OCI-LY7 (cell line): ENCODE measurements at regions not wholly inside any gene's neighbourhood (a gene's known extent, or its start where the extent isn't known, plus 50 kb on each side); places are given as distances from the start of the nearest gene placed in this dataset.

Experiments
- BruUV-seq: library from RNA; stranded (reverse); fragments of 400-500 nt; replicated peaks from 2 replicates; lab custom pipeline; 2021; lab: Mats Ljungman, UMichigan
- CTCF ChIA-PET: fragments of 300-600 bp; sonication (Branson Sonifier 250); formaldehyde crosslinking; loops from one replicate; lab custom pipeline; 2022; ENCODE audit warnings: antibody characterized with exemption; ENCODE audit not compliant: unreplicated experiment; lab: Charles Lee
- POLR2A ChIA-PET: fragments of 300-600 bp; sonication (Branson Sonifier 250); formaldehyde crosslinking; loops from one replicate; lab custom pipeline; 2022; ENCODE audit warnings: antibody characterized with exemption; lab: Charles Lee
- DNase-seq: peaks from one replicate; pipeline ENCODE4 v3.0.0-alpha.2; 2015; ENCODE audit warnings: low spot score
- H2AFZ ChIP-seq: fragments of 200-600 bp; sonication (generic), shearing (Covaris generic); 2 replicates; pipeline ENCODE4 v1.6.1; 2014; ENCODE audit warnings: mild to moderate bottlenecking, antibody characterized with exemption, low read length, moderate library complexity
- H3K27ac ChIP-seq: fragments of 200-600 bp; sonication (generic); 2 replicates; pipeline ENCODE4 v1.5.1; 2014; ENCODE audit warnings: mixed run types, low read depth, mild to moderate bottlenecking, moderate library complexity, low read length, inconsistent platforms; ENCODE audit not compliant: poor library complexity, severe bottlenecking
- H3K36me3 ChIP-seq: fragments of 200-600 bp; sonication (generic); 2 replicates; pipeline ENCODE4 v1.6.1; 2014; ENCODE audit warnings: mild to moderate bottlenecking, antibody characterized with exemption, low read length, moderate library complexity, mixed read lengths; ENCODE audit not compliant: insufficient read depth
- H3K4me1 ChIP-seq: fragments of 200-600 bp; sonication (generic); 2 replicates; pipeline ENCODE4 v1.5.1; 2014; ENCODE audit warnings: mild to moderate bottlenecking, low read length; ENCODE audit not compliant: insufficient read depth, poor library complexity, severe bottlenecking
- H3K4me2 ChIP-seq: fragments of 200-600 bp; sonication (generic); 2 replicates; pipeline ENCODE4 v1.6.1; 2014; ENCODE audit warnings: mild to moderate bottlenecking, low read length
- H3K4me3 ChIP-seq: fragments of 200-600 bp; sonication (generic); 2 replicates; pipeline ENCODE4 v1.5.1; 2014; ENCODE audit warnings: mild to moderate bottlenecking, low read depth, low read length; ENCODE audit not compliant: poor library complexity, severe bottlenecking
- H3K79me2 ChIP-seq: fragments of 200-600 bp; sonication (generic); 2 replicates; pipeline ENCODE4 v1.6.1; 2016; ENCODE audit warnings: low read depth, mild to moderate bottlenecking, low read length, moderate library complexity, mixed read lengths; ENCODE audit not compliant: insufficient read depth
- H3K9me2 ChIP-seq: fragments of 200-600 bp; sonication (generic); 2 replicates; pipeline ENCODE4 v1.6.1; 2016; ENCODE audit warnings: mild to moderate bottlenecking, low read length, mixed read lengths; ENCODE audit not compliant: insufficient read depth
- H3K9me3 ChIP-seq: fragments of 200-600 bp; sonication (generic); 2 replicates; pipeline ENCODE4 v1.6.1; 2014; ENCODE audit warnings: mild to moderate bottlenecking, mixed run types, low read length, mixed read lengths
- H4K20me1 ChIP-seq: fragments of 200-600 bp; sonication (generic); 2 replicates; pipeline ENCODE4 v1.6.1; 2014; ENCODE audit warnings: mild to moderate bottlenecking, antibody characterized with exemption, low read length, moderate library complexity, mixed read lengths; ENCODE audit not compliant: insufficient read depth
- EZH2phosphoT487 ChIP-seq: fragments of 200-600 bp; sonication (generic); IDR thresholded peaks from 2 replicates; pipeline ENCODE4 v1.6.1; 2018; ENCODE audit warnings: low read depth, borderline replicate concordance, mild to moderate bottlenecking, mixed run types, antibody characterized with exemption, low read length, moderate library complexity, mixed read lengths
- intact Hi-C: fragments of 100-400 bp; cut with micrococcal nuclease; formaldehyde crosslinking; loops from one replicate; pipeline ENCODE4 v1.10.0; 2022; ENCODE audit not compliant: unreplicated experiment
- TF ChIP-seq, protein P1 (sequence below): fragments of 200-600 bp; sonication (generic); conservative IDR thresholded peaks from 2 replicates; pipeline ENCODE4 v1.5.1; 2014; ENCODE audit warnings: mild to moderate bottlenecking, antibody characterized with exemption, low read length, moderate library complexity, mixed read lengths

DNA sequence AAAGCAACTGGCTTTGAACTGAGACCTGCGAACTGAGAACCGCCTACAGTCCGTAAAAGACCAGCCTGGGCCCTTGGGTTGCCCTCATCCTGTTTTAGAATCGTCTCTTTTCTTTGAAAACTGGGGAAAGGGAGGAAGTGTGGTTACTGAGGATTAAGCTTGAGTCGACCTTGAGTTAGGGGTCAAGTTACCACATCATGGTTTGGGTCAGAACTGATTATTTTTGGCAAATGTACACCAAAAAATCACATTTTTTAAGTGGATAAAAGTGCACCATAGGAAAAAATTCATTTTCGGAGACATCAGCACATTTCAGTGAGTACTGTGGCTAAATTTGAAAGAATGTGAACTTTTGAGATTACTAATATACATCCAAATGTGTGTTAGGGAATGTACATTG is 76.9 kb upstream of the KAZN start:
- intact Hi-C loops: no loop called here
- CTCF ChIA-PET: no interaction called here
- peaks cover 5% of the 10 kb centered on the region for H3K4me1 ChIP-seq

DNA sequence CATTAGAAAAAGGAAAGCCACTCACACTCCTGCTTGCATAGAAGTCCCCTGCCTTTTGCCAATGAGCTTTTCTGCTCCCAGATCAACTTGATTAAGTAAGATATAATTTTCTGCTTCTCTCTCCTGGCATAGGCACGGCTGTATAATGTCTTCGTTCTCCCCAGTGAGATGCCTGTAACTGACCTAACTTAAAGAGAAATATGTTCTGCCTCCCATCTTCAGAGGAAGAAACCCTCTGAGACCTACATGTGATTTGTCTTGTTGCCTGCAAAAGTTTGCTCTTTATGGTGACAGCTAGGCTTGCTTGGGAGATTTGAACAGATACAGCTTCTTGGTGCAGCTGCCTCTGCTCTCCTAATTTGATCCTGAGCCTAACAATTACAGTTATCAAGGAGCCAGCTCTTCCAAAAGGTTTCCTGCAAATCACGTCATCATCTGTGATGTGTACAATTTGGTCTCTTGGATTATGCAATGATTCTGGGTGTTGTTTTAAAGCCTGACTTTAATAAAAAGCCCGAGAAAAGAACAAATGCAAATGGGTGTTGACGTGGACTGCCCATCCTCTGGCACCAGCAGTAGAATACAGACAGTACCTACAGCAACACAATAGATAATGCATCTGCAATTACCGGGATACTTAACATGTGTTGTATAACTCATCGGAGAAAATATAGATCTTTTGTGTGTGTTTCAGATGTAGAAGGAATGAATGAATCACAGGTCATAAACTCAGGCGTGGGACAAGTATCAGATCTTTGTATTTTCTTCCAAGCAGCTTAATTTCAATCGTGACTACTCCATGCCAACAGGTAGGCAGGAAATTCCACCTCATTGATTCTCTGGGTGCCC is 76.2 kb upstream of the KAZN start:
- ChIA-PET POLR2A (interaction anchor here (0.6 kb wide), 1 partner anchor 1114 kb away, joined by 3 read pairs; no protein-coding TSS in a partner anchor), CTCF (no interaction called here)
- H3K9me2 ChIP-seq: no peaks in the 10 kb centered on the region
- H3K4me3 ChIP-seq: no peak overlapping the region
- H4K20me1 ChIP-seq: no peaks in the 10 kb centered on the region
- H3K79me2 ChIP-seq: no peaks in the 10 kb centered on the region
- BruUV-seq: no TSS peak
- no peak for DNase-seq
- no peaks in the 10 kb centered on the region for H3K36me3 ChIP-seq
- no peak overlapping the region for H3K4me2 ChIP-seq
- peak overlapping the region; percentile 8; the same call in 1 of the 2 replicates for H2AFZ ChIP-seq
- no peak overlapping the region for H3K27ac ChIP-seq
- intact Hi-C loops: no loop called here
- H3K9me3 ChIP-seq: no peaks in the 10 kb centered on the region
- H3K4me1 ChIP-seq: peaks cover 5% of the 10 kb centered on the region
- no peak for TF ChIP-seq EZH2phosphoT487
- TF ChIP-seq, protein P1, sequence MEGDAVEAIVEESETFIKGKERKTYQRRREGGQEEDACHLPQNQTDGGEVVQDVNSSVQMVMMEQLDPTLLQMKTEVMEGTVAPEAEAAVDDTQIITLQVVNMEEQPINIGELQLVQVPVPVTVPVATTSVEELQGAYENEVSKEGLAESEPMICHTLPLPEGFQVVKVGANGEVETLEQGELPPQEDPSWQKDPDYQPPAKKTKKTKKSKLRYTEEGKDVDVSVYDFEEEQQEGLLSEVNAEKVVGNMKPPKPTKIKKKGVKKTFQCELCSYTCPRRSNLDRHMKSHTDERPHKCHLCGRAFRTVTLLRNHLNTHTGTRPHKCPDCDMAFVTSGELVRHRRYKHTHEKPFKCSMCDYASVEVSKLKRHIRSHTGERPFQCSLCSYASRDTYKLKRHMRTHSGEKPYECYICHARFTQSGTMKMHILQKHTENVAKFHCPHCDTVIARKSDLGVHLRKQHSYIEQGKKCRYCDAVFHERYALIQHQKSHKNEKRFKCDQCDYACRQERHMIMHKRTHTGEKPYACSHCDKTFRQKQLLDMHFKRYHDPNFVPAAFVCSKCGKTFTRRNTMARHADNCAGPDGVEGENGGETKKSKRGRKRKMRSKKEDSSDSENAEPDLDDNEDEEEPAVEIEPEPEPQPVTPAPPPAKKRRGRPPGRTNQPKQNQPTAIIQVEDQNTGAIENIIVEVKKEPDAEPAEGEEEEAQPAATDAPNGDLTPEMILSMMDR: no peak

More for the DNA sequence above, 76.9 kb upstream of the KAZN start:
- no peaks in the 10 kb centered on the region for H3K36me3 ChIP-seq
- no peaks in the 10 kb centered on the region for H3K79me2 ChIP-seq
- no peak overlapping the region for H3K4me3 ChIP-seq
- peak overlapping the region; percentile 8; the same call in 1 of the 2 replicates for H2AFZ ChIP-seq
- no peaks in the 10 kb centered on the region for H3K9me2 ChIP-seq
- TF ChIP-seq, protein P1: no peak
- TF ChIP-seq EZH2phosphoT487: no peak
- POLR2A ChIA-PET: no interaction called here
- no TSS peak for BruUV-seq
- no peaks in the 10 kb centered on the region for H3K9me3 ChIP-seq
- no peaks in the 10 kb centered on the region for H4K20me1 ChIP-seq
- H3K27ac ChIP-seq: no peak overlapping the region
- no peak overlapping the region for H3K4me2 ChIP-seq
- peak; percentile 7 for DNase-seq

DNA sequence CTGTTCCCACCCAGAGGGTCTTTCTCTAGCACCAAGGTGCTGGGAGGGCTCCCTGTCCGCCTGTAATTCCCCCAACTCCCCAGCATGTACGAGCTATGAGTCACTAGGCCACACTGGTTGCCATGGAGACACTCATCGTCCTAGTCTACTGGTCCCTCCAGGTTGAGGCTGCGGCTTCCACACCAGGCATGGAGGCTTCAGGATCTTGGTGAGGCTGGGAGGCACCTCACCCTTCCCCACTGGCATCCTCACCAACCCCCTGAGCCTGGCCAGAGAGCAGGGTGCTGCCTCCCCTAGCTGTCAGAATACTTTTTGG is 75.6 kb upstream of the KAZN start:
- no peak overlapping the region for H3K4me2 ChIP-seq
- H2AFZ ChIP-seq: no peak overlapping the region
- H3K4me1 ChIP-seq: peaks cover 5% of the 10 kb centered on the region
- CTCF ChIA-PET: no interaction called here
- H3K79me2 ChIP-seq: no peaks in the 10 kb centered on the region
- DNase-seq: no peak
- no peaks in the 10 kb centered on the region for H3K9me3 ChIP-seq
- BruUV-seq: no TSS peak
- intact Hi-C loops: no loop called here
- no peak overlapping the region for H3K27ac ChIP-seq
- TF ChIP-seq EZH2phosphoT487: no peak
- TF ChIP-seq, protein P1: no peak
- no peaks in the 10 kb centered on the region for H3K36me3 ChIP-seq
- H3K4me3 ChIP-seq: no peak overlapping the region
- no peaks in the 10 kb centered on the region for H4K20me1 ChIP-seq
- POLR2A ChIA-PET: interaction anchor here (0.6 kb wide), 1 partner anchor 1114 kb away, joined by 3 read pairs; no protein-coding TSS in a partner anchor
- H3K9me2 ChIP-seq: no peaks in the 10 kb centered on the region
